GM13977 (cell line): ENCODE measurements at regions not wholly inside any gene's neighbourhood (a gene's known extent, or its start where the extent isn't known, plus 50 kb on each side); places are given as distances from the start of the nearest gene placed in this dataset.

ENCODE experiments used
- DNase-seq: peaks from one replicate; pipeline ENCODE4 v3.0.0; 2012; ENCODE audit warnings: low spot score
- CTCF ChIP-seq: IDR thresholded peaks from 2 replicates; pipeline ENCODE4 v1.5.1; 2012; ENCODE audit warnings: mild to moderate bottlenecking, control low read depth; ENCODE audit not compliant: insufficient read depth; ENCODE audit errors: extremely low read depth, missing control alignments
- in situ Hi-C: fragments of 300-500 bp; cut with MboI; formaldehyde crosslinking; loops from one replicate; pipeline ENCODE4 v1.12.0; 2022; ENCODE audit warnings: low sequenced_read_pairs, low pct_unique_long_range_greater_than_20kb, mixed read lengths, inconsistent platforms; ENCODE audit not compliant: unreplicated experiment

- no peak for TF ChIP-seq CTCF
- in situ Hi-C loops: no loop called here
- DNase-seq: no peak
Observed at GRCh38 chr6:137798846-137799245, 68.2 kb upstream of the TNFAIP3 start.

GRCh38 chr6:137799950-137800568 lies 67.0 kb upstream of the TNFAIP3 start:
- in situ Hi-C loops: no loop called here
- peak; percentile 47 for DNase-seq
- peak; percentile 71 for TF ChIP-seq CTCF

- no peak for TF ChIP-seq CTCF
- DNase-seq: no peak
- in situ Hi-C loops: no loop called here
Observed at GRCh38 chr6:137800762-137801161, 66.3 kb upstream of the TNFAIP3 start.

- DNase-seq: no peak
- in situ Hi-C loops: no loop called here
- no peak for TF ChIP-seq CTCF
Observed at GRCh38 chr6:137801352-137802114, 65.5 kb upstream of the TNFAIP3 start.

GRCh38 chr6:137802408-137803182 lies 64.5 kb upstream of the TNFAIP3 start:
- in situ Hi-C loops: no loop called here
- no peak for TF ChIP-seq CTCF
- no peak for DNase-seq

- in situ Hi-C loops: no loop called here
- TF ChIP-seq CTCF: no peak
- DNase-seq: no peak
Observed at GRCh38 chr6:137804637-137805036, 62.4 kb upstream of the TNFAIP3 start.
